ENCODE measurements at regions not wholly inside any gene's neighbourhood (a gene's known extent, or its start where the extent isn't known, plus 50 kb on each side); places are given as distances from the start of the nearest gene placed in this dataset.

GRCh38 chr10:2462581-2462980 is 604.8 kb upstream of the PFKP start:
- DNase-seq (ENCODE audit: extremely low read depth, low read depth) = no peak
- no peak for TF ChIP-seq CTCF (IDR thresholded peaks at IDR 0.05; ENCODE audit: low read depth, low read length)

DNA sequence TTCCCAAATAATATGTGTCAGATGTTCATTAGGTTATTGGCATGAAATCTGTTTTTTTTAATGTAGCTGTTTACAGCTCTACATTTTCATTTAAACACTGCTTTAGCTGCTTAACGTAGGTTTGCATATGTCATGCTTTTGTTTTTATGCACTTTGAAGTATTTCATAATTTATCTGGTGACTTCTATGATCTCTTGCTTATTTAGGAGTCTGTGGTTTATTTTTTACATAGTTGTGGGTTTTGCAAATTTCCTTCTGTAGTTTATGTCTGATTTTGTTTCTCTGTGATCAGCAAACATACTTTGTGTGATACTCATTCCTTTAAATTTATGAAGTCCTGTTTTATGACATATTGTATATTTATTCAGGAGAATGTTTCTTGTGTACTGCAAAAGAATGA is 606.5 kb upstream of the PFKP start:
- no peak for DNase-seq (ENCODE audit: extremely low read depth, low read depth)
- TF ChIP-seq CTCF (IDR thresholded peaks at IDR 0.05; ENCODE audit: low read depth, low read length) = no peak

GRCh38 chr10:2459713-2460112 is 607.6 kb upstream of the PFKP start:
- no peak for DNase-seq (ENCODE audit: extremely low read depth, low read depth)

GRCh38 chr10:2456834-2457233 is 610.5 kb upstream of the PFKP start:
- DNase-seq (ENCODE audit: extremely low read depth, low read depth) = no peak
- no peak for TF ChIP-seq CTCF (IDR thresholded peaks at IDR 0.05; ENCODE audit: low read depth, low read length)

More at GRCh38 chr10:2459713-2460112, 607.6 kb upstream of the PFKP start:
- no peak for TF ChIP-seq CTCF (IDR thresholded peaks at IDR 0.05; ENCODE audit: low read depth, low read length)

GRCh38 chr10:2445370-2445769 is 622.0 kb upstream of the PFKP start:
- DNase-seq (ENCODE audit: extremely low read depth, low read depth) = no peak
- TF ChIP-seq CTCF (IDR thresholded peaks at IDR 0.05; ENCODE audit: low read depth, low read length) = no peak

DNA sequence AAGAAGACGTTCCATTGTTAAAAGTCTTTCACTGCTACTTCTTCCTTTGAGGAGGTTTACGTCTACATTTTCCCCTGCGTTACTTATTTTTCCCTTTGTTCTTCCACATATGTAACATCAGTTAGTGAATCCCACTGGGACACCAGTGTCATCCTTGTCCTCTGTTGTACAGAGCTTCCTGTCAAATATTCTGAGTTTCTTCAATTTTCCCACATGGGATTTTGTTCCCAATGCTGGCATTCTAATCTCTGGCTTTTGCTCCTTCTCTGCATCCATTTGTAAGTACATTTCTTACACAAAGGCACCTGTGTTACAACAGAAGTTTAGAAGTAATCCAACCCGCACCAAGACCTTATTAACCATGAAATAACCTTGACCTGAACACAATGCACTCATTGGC is 627.4 kb upstream of the PFKP start:
- no peak for DNase-seq (ENCODE audit: extremely low read depth, low read depth)
- TF ChIP-seq CTCF (IDR thresholded peaks at IDR 0.05; ENCODE audit: low read depth, low read length) = no peak

DNA sequence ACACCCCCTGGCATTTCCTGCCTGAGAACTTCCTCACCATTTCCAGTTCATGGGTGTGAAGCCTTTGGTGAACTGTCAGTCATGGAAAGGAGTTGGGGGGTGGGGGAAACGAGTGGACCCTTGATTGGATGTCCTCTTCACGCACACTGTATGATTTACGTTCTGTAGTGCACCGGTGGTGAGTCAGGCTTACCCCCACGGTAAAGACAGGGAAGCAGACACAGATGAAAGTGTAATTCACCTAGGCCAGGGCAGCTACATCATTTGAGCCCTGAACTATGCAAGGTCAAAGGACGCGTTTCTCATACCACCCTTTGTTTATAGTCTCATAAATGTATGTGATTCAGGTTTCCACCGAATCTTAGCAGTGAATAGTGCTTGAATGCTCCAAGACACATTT is 628.3 kb upstream of the PFKP start:
- DNase-seq (ENCODE audit: extremely low read depth, low read depth) = no peak
- TF ChIP-seq CTCF (IDR thresholded peaks at IDR 0.05; ENCODE audit: low read depth, low read length) = no peak
